Cerebellar nuclear complex (tissue), 1 donor: ENCODE measurements at regions not wholly inside any gene's neighbourhood (a gene's known extent, or its start where the extent isn't known, plus 50 kb on each side); places are given as distances from the start of the nearest gene placed in this dataset.

ENCODE experiments used
- DNase-seq, 2 experiments: peaks; one replicate each; lab custom pipeline; 2025; lab: John Stamatoyannopoulos, UW

- DNase-seq = no peak
Observed at GRCh38 chr17:33514369-33514768, 221.3 kb upstream of the ASIC2 start.

GRCh38 chr17:33515974-33516373, 222.9 kb upstream of the ASIC2 start:
- DNase-seq = no peak

- DNase-seq = no peak
Observed at GRCh38 chr17:33516645-33517044, 223.6 kb upstream of the ASIC2 start.

GRCh38 chr17:33517746-33518145, 224.7 kb upstream of the ASIC2 start:
- no peak for DNase-seq

- DNase-seq = no peak
Observed at GRCh38 chr17:33519692-33520091, 226.6 kb upstream of the ASIC2 start.

- no peak for DNase-seq
Observed at GRCh38 chr17:33520426-33521330, 227.6 kb upstream of the ASIC2 start.

- DNase-seq = no peak
Observed at GRCh38 chr17:33521784-33522183, 228.7 kb upstream of the ASIC2 start.

GRCh38 chr17:33522623-33523022, 229.5 kb upstream of the ASIC2 start:
- no peak for DNase-seq

GRCh38 chr17:33523577-33523981, 230.5 kb upstream of the ASIC2 start:
- no peak for DNase-seq

GRCh38 chr17:33525186-33525585, 232.1 kb upstream of the ASIC2 start:
- DNase-seq = no peak

- DNase-seq = no peak
Observed at GRCh38 chr17:33526717-33527116, 233.6 kb upstream of the ASIC2 start.

- DNase-seq = no peak
Observed at GRCh38 chr17:33527290-33527689, 234.2 kb upstream of the ASIC2 start.

GRCh38 chr17:33528846-33529245, 235.8 kb upstream of the ASIC2 start:
- no peak for DNase-seq

- DNase-seq = no peak
Observed at GRCh38 chr17:33529816-33530215, 236.7 kb upstream of the ASIC2 start.

GRCh38 chr17:33531311-33531710, 238.2 kb upstream of the ASIC2 start:
- DNase-seq = no peak

GRCh38 chr17:33534087-33534486, 241.0 kb upstream of the ASIC2 start:
- DNase-seq = no peak

- no peak for DNase-seq
Observed at GRCh38 chr17:33545124-33545523, 252.0 kb upstream of the ASIC2 start.

- no peak for DNase-seq
Observed at GRCh38 chr17:33550261-33550660, 257.2 kb upstream of the ASIC2 start.

- DNase-seq = no peak
Observed at GRCh38 chr17:33551075-33551474, 258.0 kb upstream of the ASIC2 start.

GRCh38 chr17:33551911-33552310, 258.8 kb upstream of the ASIC2 start:
- DNase-seq = no peak

GRCh38 chr17:33560165-33560564, 267.1 kb upstream of the ASIC2 start:
- DNase-seq = no peak

- no peak for DNase-seq
Observed at GRCh38 chr17:33560871-33561270, 267.8 kb upstream of the ASIC2 start.

- DNase-seq = no peak
Observed at GRCh38 chr17:33561569-33562334, 268.7 kb upstream of the ASIC2 start.
